ENCODE measurements at regions not wholly inside any gene's neighbourhood (a gene's known extent, or its start where the extent isn't known, plus 50 kb on each side); places are given as distances from the start of the nearest gene placed in this dataset.

DNA sequence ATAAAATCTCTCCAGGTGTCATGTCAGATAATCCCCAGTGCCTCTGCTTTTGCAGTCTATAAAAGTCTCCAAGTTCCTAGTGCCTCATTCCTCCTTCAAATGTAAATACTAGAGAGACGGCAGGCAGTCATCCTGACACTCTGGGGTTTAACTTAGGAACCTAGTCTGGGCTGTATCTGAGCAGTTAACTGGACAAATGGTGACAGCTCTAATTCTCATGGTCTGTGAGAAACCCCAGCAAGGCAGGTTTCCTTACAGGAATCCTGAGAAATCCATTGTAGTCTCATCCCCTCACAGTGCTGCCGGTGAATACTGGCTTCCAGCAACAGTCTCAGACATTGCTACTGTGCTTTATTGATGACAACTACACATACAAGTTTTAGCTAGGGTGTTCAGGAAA is 246.8 kb downstream of the SNCA start:
- Histone ChIP-seq H3K9me2 (ENCODE audit: insufficient read depth) (no peaks in the 10 kb centered on the region), H3K4me2 (no peak overlapping the region), H4K20me1 (ENCODE audit: insufficient read depth) (no peaks in the 10 kb centered on the region), H2AFZ (no peak overlapping the region), H3K4me1 (replicated peaks; ENCODE audit: insufficient read depth) (no peaks in the 10 kb centered on the region), H3K9me3 (ENCODE audit: insufficient read depth, low read depth) (no peaks in the 10 kb centered on the region), H3F3A (ENCODE audit: insufficient read depth, low read depth) (no peaks in the 10 kb centered on the region), H3K4me3 (no peak overlapping the region), H3K36me3 (ENCODE audit: low read depth) (no peaks in the 10 kb centered on the region), H3K27me3 (ENCODE audit: insufficient read depth, low read depth) (no peaks in the 10 kb centered on the region), H3K79me2 (ENCODE audit: low read depth) (no peaks in the 10 kb centered on the region), H3K27ac (no peak overlapping the region)
- intact Hi-C loops (cut with micrococcal nuclease; ENCODE audit: unreplicated experiment) = no loop called here
- ChIA-PET POLR2A (ENCODE audit: unreplicated experiment) (no interaction called here), CTCF (no interaction called here)
- no peak for TF ChIP-seq EZH2 (IDR thresholded peaks at IDR 0.05; ENCODE audit: low read depth)
- TF ChIP-seq, protein P1, sequence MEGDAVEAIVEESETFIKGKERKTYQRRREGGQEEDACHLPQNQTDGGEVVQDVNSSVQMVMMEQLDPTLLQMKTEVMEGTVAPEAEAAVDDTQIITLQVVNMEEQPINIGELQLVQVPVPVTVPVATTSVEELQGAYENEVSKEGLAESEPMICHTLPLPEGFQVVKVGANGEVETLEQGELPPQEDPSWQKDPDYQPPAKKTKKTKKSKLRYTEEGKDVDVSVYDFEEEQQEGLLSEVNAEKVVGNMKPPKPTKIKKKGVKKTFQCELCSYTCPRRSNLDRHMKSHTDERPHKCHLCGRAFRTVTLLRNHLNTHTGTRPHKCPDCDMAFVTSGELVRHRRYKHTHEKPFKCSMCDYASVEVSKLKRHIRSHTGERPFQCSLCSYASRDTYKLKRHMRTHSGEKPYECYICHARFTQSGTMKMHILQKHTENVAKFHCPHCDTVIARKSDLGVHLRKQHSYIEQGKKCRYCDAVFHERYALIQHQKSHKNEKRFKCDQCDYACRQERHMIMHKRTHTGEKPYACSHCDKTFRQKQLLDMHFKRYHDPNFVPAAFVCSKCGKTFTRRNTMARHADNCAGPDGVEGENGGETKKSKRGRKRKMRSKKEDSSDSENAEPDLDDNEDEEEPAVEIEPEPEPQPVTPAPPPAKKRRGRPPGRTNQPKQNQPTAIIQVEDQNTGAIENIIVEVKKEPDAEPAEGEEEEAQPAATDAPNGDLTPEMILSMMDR (conservative IDR thresholded peaks at IDR 0.05) = no peak
- no TSS peak for BruUV-seq (replicated peaks)
- DNase-seq = no peak

DNA sequence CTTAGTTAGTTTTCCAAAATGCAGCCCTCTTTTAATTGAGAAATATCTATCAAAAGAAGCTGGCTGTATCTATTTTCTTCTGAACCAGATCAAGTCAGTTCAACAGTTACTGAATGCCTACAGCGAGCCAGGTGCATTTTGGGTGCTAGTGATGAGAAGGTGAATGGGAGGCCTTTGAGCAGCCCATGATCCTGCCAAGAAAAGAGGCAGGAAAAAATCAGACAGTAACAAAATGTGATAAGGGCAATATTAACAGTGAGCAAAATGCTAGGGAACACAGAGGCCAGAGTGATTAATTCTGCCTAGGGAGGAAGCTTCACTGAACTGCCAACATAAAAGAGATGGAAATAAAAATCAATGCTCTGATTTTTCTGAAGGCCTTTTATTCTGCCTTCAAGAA is 248.5 kb downstream of the SNCA start:
- no peaks in the 10 kb centered on the region for H3F3A ChIP-seq (ENCODE audit: insufficient read depth, low read depth)
- H3K4me3 ChIP-seq = no peak overlapping the region
- ChIA-PET POLR2A (ENCODE audit: unreplicated experiment) (no interaction called here), CTCF (no interaction called here)
- H3K9me3 ChIP-seq (ENCODE audit: insufficient read depth, low read depth) = no peaks in the 10 kb centered on the region
- no peaks in the 10 kb centered on the region for H3K9me2 ChIP-seq (ENCODE audit: insufficient read depth)
- no peaks in the 10 kb centered on the region for H3K4me1 ChIP-seq (replicated peaks; ENCODE audit: insufficient read depth)
- DNase-seq = no peak
- H4K20me1 ChIP-seq (ENCODE audit: insufficient read depth) = no peaks in the 10 kb centered on the region
- no peaks in the 10 kb centered on the region for H3K79me2 ChIP-seq (ENCODE audit: low read depth)
- H3K36me3 ChIP-seq (ENCODE audit: low read depth) = no peaks in the 10 kb centered on the region
- intact Hi-C loops (cut with micrococcal nuclease; ENCODE audit: unreplicated experiment) = loop anchor here (5.0 kb wide), 1 partner anchor 704 kb away; no protein-coding TSS in a partner anchor
- no peak overlapping the region for H3K27ac ChIP-seq
- no TSS peak for BruUV-seq (replicated peaks)
- TF ChIP-seq, protein P1 (conservative IDR thresholded peaks at IDR 0.05) = no peak
- TF ChIP-seq EZH2 (IDR thresholded peaks at IDR 0.05; ENCODE audit: low read depth) = no peak
- no peak overlapping the region for H2AFZ ChIP-seq
- no peaks in the 10 kb centered on the region for H3K27me3 ChIP-seq (ENCODE audit: insufficient read depth, low read depth)
- H3K4me2 ChIP-seq = no peak overlapping the region

DNA sequence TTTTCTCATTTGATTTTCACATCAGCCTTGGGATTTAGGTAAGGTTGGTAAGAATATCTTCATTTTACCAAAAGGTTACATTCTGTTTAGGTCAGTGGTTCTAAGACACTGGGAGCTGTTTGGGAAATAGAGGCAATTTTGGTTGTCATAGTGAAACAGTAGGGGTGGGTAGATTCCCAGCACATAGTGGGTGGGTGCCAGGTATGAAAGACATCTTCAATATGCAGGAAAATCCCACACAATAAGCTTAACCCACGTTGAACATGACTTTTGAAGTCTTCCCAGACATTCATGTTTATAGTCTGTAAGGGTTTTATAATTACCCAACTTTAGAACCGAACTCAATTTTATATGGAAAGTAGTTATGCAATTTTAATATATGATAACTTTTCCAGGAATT is 249.6 kb downstream of the SNCA start:
- intact Hi-C loops (cut with micrococcal nuclease; ENCODE audit: unreplicated experiment) = loop anchor here (5.0 kb wide), 1 partner anchor 705 kb away; no protein-coding TSS in a partner anchor
- CTCF ChIA-PET = interaction anchor here (0.6 kb wide), 1 partner anchor 652 kb away, joined by 3 read pairs; no protein-coding TSS in a partner anchor
- POLR2A ChIA-PET (ENCODE audit: unreplicated experiment) = no interaction called here

More for the DNA sequence above, 249.6 kb downstream of the SNCA start:
- TF ChIP-seq, protein P1 (conservative IDR thresholded peaks at IDR 0.05) = no peak
- TF ChIP-seq EZH2 (IDR thresholded peaks at IDR 0.05; ENCODE audit: low read depth) = no peak
- H3K9me2 ChIP-seq (ENCODE audit: insufficient read depth) = no peaks in the 10 kb centered on the region; the same call in 1 of the 2 replicates
- H3K9me3 ChIP-seq (ENCODE audit: insufficient read depth, low read depth) = no peaks in the 10 kb centered on the region
- no peaks in the 10 kb centered on the region for H3F3A ChIP-seq (ENCODE audit: insufficient read depth, low read depth)
- no peaks in the 10 kb centered on the region for H3K36me3 ChIP-seq (ENCODE audit: low read depth)
- no peak overlapping the region for H2AFZ ChIP-seq
- DNase-seq = no peak
- no peaks in the 10 kb centered on the region for H3K4me1 ChIP-seq (replicated peaks; ENCODE audit: insufficient read depth)
- H3K27me3 ChIP-seq (ENCODE audit: insufficient read depth, low read depth) = no peaks in the 10 kb centered on the region
- no peak overlapping the region for H3K4me3 ChIP-seq
- H3K4me2 ChIP-seq = no peak overlapping the region
- no peak overlapping the region for H3K27ac ChIP-seq
- H4K20me1 ChIP-seq (ENCODE audit: insufficient read depth) = no peaks in the 10 kb centered on the region
- no TSS peak for BruUV-seq (replicated peaks)
- no peaks in the 10 kb centered on the region for H3K79me2 ChIP-seq (ENCODE audit: low read depth)
